ENCODE measurements at regions not wholly inside any gene's neighbourhood (a gene's known extent, or its start where the extent isn't known, plus 50 kb on each side); places are given as distances from the start of the nearest gene placed in this dataset.

- intact Hi-C loops (cut with DNase I): loop anchor here (10.0 kb wide), 1 partner anchor 1536 kb away; no protein-coding TSS in a partner anchor
- no peak for ATAC-seq
- peaks cover 37% of the 10 kb centered on the region for H3K27me3 ChIP-seq
These were observed 316.5 kb downstream of the ZNF536 start for GRCh38 chr19:30688696-30689095.

DNA sequence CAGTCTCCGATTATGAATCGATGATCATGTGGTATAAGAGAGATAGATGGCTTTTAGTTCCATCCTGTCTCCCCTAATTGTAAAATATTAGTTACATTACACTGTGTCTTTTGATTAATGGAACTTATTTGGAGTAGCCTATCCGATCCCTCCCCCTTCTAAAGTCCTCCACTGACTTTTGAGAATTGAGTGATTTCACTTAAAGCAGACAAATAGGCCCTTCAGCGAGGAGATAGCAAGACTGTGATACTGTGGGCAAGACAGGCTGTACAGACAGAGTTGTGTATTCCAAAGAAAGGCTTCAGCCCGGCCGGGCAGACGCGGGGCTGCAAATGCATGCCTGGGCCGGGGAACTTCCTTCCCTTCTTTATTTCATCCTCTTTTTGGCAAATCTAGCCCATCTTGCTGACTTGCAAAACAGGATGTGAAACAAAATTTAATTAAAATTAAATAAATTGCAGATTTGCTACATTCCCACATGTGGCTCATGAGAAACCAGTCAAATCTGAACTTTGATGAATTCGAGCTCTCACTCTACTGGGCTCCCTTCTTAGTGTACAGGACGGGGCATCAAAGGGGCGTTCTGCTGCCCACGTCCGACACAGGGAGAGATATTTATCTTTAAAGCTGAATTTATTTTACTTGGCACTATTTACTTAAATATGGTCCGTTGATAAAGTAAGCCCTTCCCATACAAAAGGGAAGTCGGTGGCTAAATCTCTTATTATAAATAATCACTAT lies 314.8 kb downstream of the ZNF536 start:
- H3K36me3 ChIP-seq: no peaks in the 10 kb centered on the region
- H3K27ac ChIP-seq: no peak overlapping the region
- peaks cover 33% of the 10 kb centered on the region for H3K27me3 ChIP-seq
- no peak overlapping the region for H3K4me3 ChIP-seq
- H3K9me3 ChIP-seq: no peaks in the 10 kb centered on the region
- TF ChIP-seq, protein P1, sequence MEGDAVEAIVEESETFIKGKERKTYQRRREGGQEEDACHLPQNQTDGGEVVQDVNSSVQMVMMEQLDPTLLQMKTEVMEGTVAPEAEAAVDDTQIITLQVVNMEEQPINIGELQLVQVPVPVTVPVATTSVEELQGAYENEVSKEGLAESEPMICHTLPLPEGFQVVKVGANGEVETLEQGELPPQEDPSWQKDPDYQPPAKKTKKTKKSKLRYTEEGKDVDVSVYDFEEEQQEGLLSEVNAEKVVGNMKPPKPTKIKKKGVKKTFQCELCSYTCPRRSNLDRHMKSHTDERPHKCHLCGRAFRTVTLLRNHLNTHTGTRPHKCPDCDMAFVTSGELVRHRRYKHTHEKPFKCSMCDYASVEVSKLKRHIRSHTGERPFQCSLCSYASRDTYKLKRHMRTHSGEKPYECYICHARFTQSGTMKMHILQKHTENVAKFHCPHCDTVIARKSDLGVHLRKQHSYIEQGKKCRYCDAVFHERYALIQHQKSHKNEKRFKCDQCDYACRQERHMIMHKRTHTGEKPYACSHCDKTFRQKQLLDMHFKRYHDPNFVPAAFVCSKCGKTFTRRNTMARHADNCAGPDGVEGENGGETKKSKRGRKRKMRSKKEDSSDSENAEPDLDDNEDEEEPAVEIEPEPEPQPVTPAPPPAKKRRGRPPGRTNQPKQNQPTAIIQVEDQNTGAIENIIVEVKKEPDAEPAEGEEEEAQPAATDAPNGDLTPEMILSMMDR (IDR thresholded peaks at IDR 0.05): no peak
- DNase-seq (no peak), ATAC-seq (no peak)
- intact Hi-C loops (cut with DNase I): loop anchor here (10.0 kb wide), 1 partner anchor 1538 kb away; no protein-coding TSS in a partner anchor
- peaks cover 3% of the 10 kb centered on the region for H3K4me1 ChIP-seq

More at GRCh38 chr19:30688696-30689095, 316.5 kb downstream of the ZNF536 start:
- no peak for DNase-seq
- H3K27ac ChIP-seq: no peak overlapping the region
- no peaks in the 10 kb centered on the region for H3K9me3 ChIP-seq
- H3K36me3 ChIP-seq: no peaks in the 10 kb centered on the region
- no peaks in the 10 kb centered on the region for H3K4me1 ChIP-seq
- H3K4me3 ChIP-seq: no peak overlapping the region
- TF ChIP-seq, protein P1 (IDR thresholded peaks at IDR 0.05): no peak

GRCh38 chr19:30686176-30686820 lies 314.1 kb downstream of the ZNF536 start:
- H3K4me1 ChIP-seq: peaks cover 3% of the 10 kb centered on the region
- TF ChIP-seq, protein P1 (IDR thresholded peaks at IDR 0.05): peak; percentile 13
- no peak overlapping the region for H3K4me3 ChIP-seq
- no peaks in the 10 kb centered on the region for H3K36me3 ChIP-seq
- intact Hi-C loops (cut with DNase I): loop anchor here (10.0 kb wide), 1 partner anchor 1539 kb away; no protein-coding TSS in a partner anchor
- ATAC-seq (no peak), DNase-seq (no peak)
- H3K27ac ChIP-seq: no peak overlapping the region
- H3K27me3 ChIP-seq: peaks cover 39% of the 10 kb centered on the region
- H3K9me3 ChIP-seq: no peaks in the 10 kb centered on the region

GRCh38 chr19:30685426-30686000 lies 313.3 kb downstream of the ZNF536 start:
- Histone ChIP-seq H3K36me3 (no peaks in the 10 kb centered on the region), H3K9me3 (no peaks in the 10 kb centered on the region), H3K4me3 (no peak overlapping the region), H3K27me3 (peaks cover 44% of the 10 kb centered on the region), H3K4me1 (peaks cover 3% of the 10 kb centered on the region), H3K27ac (no peak overlapping the region)
- TF ChIP-seq, protein P1 (IDR thresholded peaks at IDR 0.05): no peak
- intact Hi-C loops (cut with DNase I): loop anchor here (10.0 kb wide), 1 partner anchor 1539 kb away; no protein-coding TSS in a partner anchor
- no peak for DNase-seq
- no peak for ATAC-seq

DNA sequence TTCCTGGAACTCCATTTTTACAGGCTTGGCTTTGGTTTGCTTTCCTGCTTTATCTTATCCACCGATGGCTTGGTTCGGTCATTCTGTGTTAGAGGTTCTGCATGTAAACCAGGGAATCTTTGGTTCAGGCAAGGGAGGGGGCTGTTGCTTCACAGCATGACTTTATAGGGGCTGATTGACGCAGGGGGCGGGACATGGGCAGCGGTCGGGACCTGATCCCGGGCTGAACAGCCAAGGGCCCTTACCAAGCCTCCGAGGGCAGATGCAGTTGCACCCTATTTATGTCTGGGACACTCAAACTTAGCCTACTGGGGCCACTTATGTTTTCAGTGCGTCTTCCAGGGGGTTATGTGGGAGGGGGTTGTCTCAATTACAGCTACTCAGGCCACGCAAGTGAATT lies 312.4 kb downstream of the ZNF536 start:
- DNase-seq (no peak), ATAC-seq (no peak)

More for the DNA sequence above, 312.4 kb downstream of the ZNF536 start:
- Histone ChIP-seq H3K27ac (no peak overlapping the region), H3K9me3 (no peaks in the 10 kb centered on the region), H3K36me3 (no peaks in the 10 kb centered on the region), H3K4me1 (peaks cover 3% of the 10 kb centered on the region), H3K27me3 (peaks cover 40% of the 10 kb centered on the region), H3K4me3 (no peak overlapping the region)
- TF ChIP-seq, protein P1 (IDR thresholded peaks at IDR 0.05): no peak
- intact Hi-C loops (cut with DNase I): loop anchor here (10.0 kb wide), 1 partner anchor 1540 kb away; no protein-coding TSS in a partner anchor
